HepG2 (cell line): ENCODE measurements at regions not wholly inside any gene's neighbourhood (a gene's known extent, or its start where the extent isn't known, plus 50 kb on each side); places are given as distances from the start of the nearest gene placed in this dataset.

ENCODE experiments used
- ATAC-seq: fragments of 200-7000 bp; cut with Tn5 transposase; 3 replicates; pipeline ENCODE4 v1.9.1; 2020; ENCODE audit warnings: mild to moderate bottlenecking, moderate library complexity
- BruUV-seq: library from RNA; stranded (reverse); fragments of 400-500 nt; replicated peaks from 2 replicates; lab custom pipeline; 2021; lab: Mats Ljungman, UMichigan
- CTCF ChIA-PET: fragments of 300-600 bp; formaldehyde crosslinking; extraction: SDS; loops from one replicate; lab custom pipeline; 2021; ENCODE audit warnings: low total read pairs, inconsistent platforms, low intra/inter-chr PET ratio; lab: Yijun Ruan, JAX
- POLR2A ChIA-PET: fragments of 350-600 bp; sonication (Branson Sonifier 250); formaldehyde crosslinking; loops from one replicate; lab custom pipeline; 2020; ENCODE audit warnings: antibody characterized with exemption, inconsistent platforms; lab: Yijun Ruan, JAX
- DNase-seq: peaks from one replicate; pipeline ENCODE4 v3.0.0-alpha.2; 2015; ENCODE audit warnings: low spot score
- FAIRE-seq: peaks from 3 replicates; lab custom pipeline; 2011; peaks lifted over from hg19 to GRCh38; lab: Jason Lieb, UNC
- H2AFZ ChIP-seq: one replicate; pipeline ENCODE4 v1.6.1; 2011; ENCODE audit warnings: low read length, inconsistent platforms
- H3K27ac ChIP-seq: fragments of 300-600 bp; 3 replicates; pipeline ENCODE4 v1.8.0; 2011; ENCODE audit warnings: mixed run types, mild to moderate bottlenecking, mixed read lengths, low read length, inconsistent platforms; ENCODE audit not compliant: insufficient read depth; ENCODE audit errors: extremely low read length
- H3K27me3 ChIP-seq, 2 experiments: fragments of 200-600 bp in 1 of 2; 2 replicates in 1 of 2; 3 replicates in 1 of 2; pipeline versions ENCODE4 v1.6.0 to v1.8.0; 2011; ENCODE audit warnings: low read length in 2 of 2, mild to moderate bottlenecking in 2 of 2, moderate library complexity in 2 of 2, inconsistent platforms in 1 of 2; ENCODE audit not compliant: insufficient read depth in 2 of 2, control insufficient read depth in 1 of 2
- H3K36me3 ChIP-seq, 2 experiments: fragments of 200-600 bp in 1 of 2; replicated peaks in 1 of 2; 2 replicates in 1 of 2; 3 replicates in 1 of 2; pipeline versions ENCODE4 v1.5.1 to v1.8.0; 2011; ENCODE audit warnings: low read length in 2 of 2, inconsistent platforms in 1 of 2; ENCODE audit not compliant: insufficient read depth in 2 of 2, control insufficient read depth in 1 of 2
- H3K4me1 ChIP-seq: 2 replicates; pipeline ENCODE4 v1.5.1; 2012; ENCODE audit warnings: low read length, inconsistent platforms; ENCODE audit not compliant: insufficient read depth
- H3K4me2 ChIP-seq: 2 replicates; pipeline ENCODE4 v1.6.0; 2011; ENCODE audit warnings: low read depth, low read length, inconsistent platforms
- H3K4me3 ChIP-seq, 3 experiments: fragments of 200-600 bp in 1 of 3; sonication (generic), shearing (Covaris generic) in 1 of 3; replicated peaks in 1 of 3; 2 replicates each; pipeline ENCODE4 v1.5.1; 2011 to 2016; ENCODE audit warnings: low read length in 3 of 3, inconsistent platforms in 2 of 3, low read depth in 2 of 3, mild to moderate bottlenecking in 2 of 3, control low read depth in 1 of 3, mixed read lengths in 1 of 3; ENCODE audit not compliant: insufficient read depth in 1 of 3
- H3K79me2 ChIP-seq: one replicate; pipeline ENCODE4 v1.6.1; 2011; ENCODE audit warnings: low read length, inconsistent platforms; ENCODE audit not compliant: insufficient read depth
- H3K9ac ChIP-seq: 2 replicates; pipeline ENCODE4 v1.6.0; 2011; ENCODE audit warnings: mild to moderate bottlenecking, low read depth, low read length, inconsistent platforms; ENCODE audit not compliant: insufficient read depth
- H3K9me3 ChIP-seq: 2 replicates; pipeline ENCODE4 v1.5.1; 2012; ENCODE audit warnings: mild to moderate bottlenecking, low read length
- H4K20me1 ChIP-seq: 2 replicates; pipeline ENCODE4 v1.6.0; 2011; ENCODE audit warnings: inconsistent platforms, mild to moderate bottlenecking, low read length, moderate library complexity; ENCODE audit not compliant: insufficient read depth
- E2F5 ChIP-seq: sonication (generic); formaldehyde crosslinking; conservative IDR thresholded peaks from 2 replicates; pipeline ENCODE4 v1.4.0; 2020; ENCODE audit warnings: missing genetic modification reagents
- HDAC1 ChIP-seq: sonication (generic); formaldehyde crosslinking; IDR thresholded peaks from 2 replicates; pipeline ENCODE4 v1.5.1; 2020; ENCODE audit warnings: mild to moderate bottlenecking, missing genetic modification reagents
- HNF4A ChIP-seq: sonication (generic); formaldehyde crosslinking; IDR thresholded peaks from 2 replicates; pipeline ENCODE4 v1.4.0; 2020; ENCODE audit warnings: missing genetic modification reagents
- KMT2B ChIP-seq: IDR thresholded peaks from 2 replicates; pipeline ENCODE4 v1.6.1; 2016; ENCODE audit warnings: missing genetic modification reagents, missing compliant biosample characterization
- NFE2 ChIP-seq: sonication (generic); formaldehyde crosslinking; IDR thresholded peaks from 2 replicates; pipeline ENCODE4 v1.4.0; 2020; ENCODE audit warnings: missing genetic modification reagents
- NONO ChIP-seq, 2 experiments: fragments of 450-650 bp in 1 of 2; sonication (generic) in 1 of 2; formaldehyde crosslinking in 1 of 2; IDR thresholded peaks in 1 of 2; conservative IDR thresholded peaks in 1 of 2; 2 replicates each; pipeline versions ENCODE4 v1.6.1 to v1.8.0; 2017 to 2022; ENCODE audit warnings: mild to moderate bottlenecking in 1 of 2, missing genetic modification reagents in 1 of 2, moderate library complexity in 1 of 2
- POLR2A ChIP-seq, 2 experiments: IDR thresholded peaks; 2 replicates each; pipeline ENCODE4 v1.6.1; 2011; ENCODE audit warnings: low read depth in 2 of 2, low read length in 2 of 2, mild to moderate bottlenecking in 1 of 2, moderate library complexity in 1 of 2; ENCODE audit not compliant: insufficient read depth in 1 of 2
- SAP130 ChIP-seq: IDR thresholded peaks from 2 replicates; pipeline ENCODE4 v1.6.1; 2016; ENCODE audit warnings: low read depth
- STAG1 ChIP-seq: sonication (generic); formaldehyde crosslinking; IDR thresholded peaks from 2 replicates; pipeline ENCODE4 v1.4.0; 2020; ENCODE audit warnings: missing genetic modification reagents
- ZFP62 ChIP-seq: sonication (generic); formaldehyde crosslinking; IDR thresholded peaks from 2 replicates; pipeline ENCODE4 v1.4.0; 2020; ENCODE audit warnings: missing genetic modification reagents
- ZNF609 ChIP-seq: sonication (generic); formaldehyde crosslinking; IDR thresholded peaks from 2 replicates; pipeline ENCODE4 v1.4.0; 2020; ENCODE audit warnings: mild to moderate bottlenecking, missing genetic modification reagents, borderline replicate concordance
- WGBS: methylation state at CpG from one replicate; pipeline ENCODE4 v1.1.6; 2017; ENCODE audit warnings: low lambda C conversion rate; 5-methylcytosine and 5-hydroxymethylcytosine counted together
- in situ Hi-C: cut with HindIII; loops from 2 replicates; pipeline ENCODE4 v1.10.0; 2017; ENCODE audit warnings: low pct_unique_long_range_greater_than_20kb; ENCODE audit not compliant: extremely low pct_ligation_motif_present
- intact Hi-C: fragments of 100-400 bp; cut with micrococcal nuclease; formaldehyde crosslinking; loops from one replicate; pipeline ENCODE4 v1.10.0; 2022; ENCODE audit not compliant: unreplicated experiment

- no peak overlapping the region for H3K27ac ChIP-seq
- in situ Hi-C loops: no loop called here
- no peak for DNase-seq
- intact Hi-C loops: no loop called here
- no peak for ATAC-seq
- no peaks in the 10 kb centered on the region for H3K9me3 ChIP-seq
- no peaks in the 10 kb centered on the region for H3K79me2 ChIP-seq
- no peak for TF ChIP-seq POLR2A (IDR thresholded peaks at IDR 0.05; ENCODE audit: insufficient read depth in 1 of 2, low read depth in 2 of 2, low read length in 2 of 2)
- TF ChIP-seq SAP130 (CRISPR knock-in tag): no peak
- TF ChIP-seq NFE2 (CRISPR knock-in tag): no peak
- no peak for TF ChIP-seq NONO (IDR thresholded peaks at IDR 0.05)
- no peak for TF ChIP-seq NONO (CRISPR knock-in tag; conservative IDR thresholded peaks at IDR 0.05)
- no peak for TF ChIP-seq ZFP62
- TF ChIP-seq KMT2B (CRISPR knock-in tag): no peak
- no peak for TF ChIP-seq ZNF609
- no peak for TF ChIP-seq HDAC1 (CRISPR knock-in tag)
- TF ChIP-seq E2F5: no peak
- TF ChIP-seq STAG1: no peak
- no peak for TF ChIP-seq HNF4A (CRISPR knock-in tag)
- TF ChIP-seq, all 625 proteins: peak for 0
- no peaks in the 10 kb centered on the region for H4K20me1 ChIP-seq
- no peak overlapping the region for H3K9ac ChIP-seq
- H3K4me2 ChIP-seq: no peak overlapping the region
- H3K27me3 ChIP-seq: no peaks in the 10 kb centered on the region
- no peak for FAIRE-seq
- WGBS: 39% methylated on average over 8 of the region's 8 CpGs
- CTCF ChIA-PET: no interaction called here
- H3K4me3 ChIP-seq: no peak overlapping the region
- no peaks in the 10 kb centered on the region for H3K36me3 ChIP-seq
- BruUV-seq: no TSS peak
- no peak overlapping the region for H2AFZ ChIP-seq
- no peaks in the 10 kb centered on the region for H3K4me1 ChIP-seq
- POLR2A ChIA-PET: no interaction called here
These were observed 601.1 kb downstream of the IRX1 start for GRCh38 chr5:4196744-4197143.
